ENCODE measurements at regions not wholly inside any gene's neighbourhood (a gene's known extent, or its start where the extent isn't known, plus 50 kb on each side); places are given as distances from the start of the nearest gene placed in this dataset.

GRCh38 chr11:80469871-80470270 is 1029.0 kb upstream of the TENM4 start:
- Mint-ChIP-seq H3K4me3 (no peak overlapping the region), H3K4me1 (no peaks in the 10 kb centered on the region), H3K9me3 (no peaks in the 10 kb centered on the region), H3K27me3 (ENCODE audit: low read depth, poor library complexity) (no peaks in the 10 kb centered on the region), H3K27ac (no peak overlapping the region), H3K36me3 (ENCODE audit: low read depth) (no peaks in the 10 kb centered on the region)
- DNase-seq = no peak
- no peak for TF ChIP-seq CTCF (IDR thresholded peaks at IDR 0.05)

- DNase-seq = no peak
- Mint-ChIP-seq H3K9me3 (no peaks in the 10 kb centered on the region), H3K27me3 (ENCODE audit: low read depth, poor library complexity) (no peaks in the 10 kb centered on the region), H3K4me1 (no peaks in the 10 kb centered on the region), H3K36me3 (ENCODE audit: low read depth) (no peaks in the 10 kb centered on the region), H3K27ac (no peak overlapping the region), H3K4me3 (no peak overlapping the region)
- TF ChIP-seq CTCF (IDR thresholded peaks at IDR 0.05) = no peak
Observed at GRCh38 chr11:80466570-80466969, 1025.7 kb upstream of the TENM4 start.

GRCh38 chr11:80462211-80462610 is 1021.4 kb upstream of the TENM4 start:
- no peak for DNase-seq
- peaks cover 11% of the 10 kb centered on the region for H3K4me1 Mint-ChIP-seq
- H3K27me3 Mint-ChIP-seq (ENCODE audit: low read depth, poor library complexity) = no peaks in the 10 kb centered on the region
- H3K36me3 Mint-ChIP-seq (ENCODE audit: low read depth) = no peaks in the 10 kb centered on the region
- H3K9me3 Mint-ChIP-seq = no peaks in the 10 kb centered on the region
- no peak overlapping the region for H3K27ac Mint-ChIP-seq
- TF ChIP-seq CTCF (IDR thresholded peaks at IDR 0.05) = no peak
- no peak overlapping the region for H3K4me3 Mint-ChIP-seq

- H3K36me3 Mint-ChIP-seq (ENCODE audit: low read depth) = no peaks in the 10 kb centered on the region
- TF ChIP-seq CTCF (IDR thresholded peaks at IDR 0.05) = no peak
- no peak overlapping the region for H3K4me3 Mint-ChIP-seq
- no peak overlapping the region for H3K27ac Mint-ChIP-seq
- H3K4me1 Mint-ChIP-seq = peaks cover 12% of the 10 kb centered on the region
- H3K27me3 Mint-ChIP-seq (ENCODE audit: low read depth, poor library complexity) = no peaks in the 10 kb centered on the region
- no peaks in the 10 kb centered on the region for H3K9me3 Mint-ChIP-seq
- DNase-seq = no peak
Observed at GRCh38 chr11:80458376-80458775, 1017.5 kb upstream of the TENM4 start.

- TF ChIP-seq CTCF (IDR thresholded peaks at IDR 0.05) = no peak
- H3K27ac Mint-ChIP-seq = no peak overlapping the region
Observed at GRCh38 chr11:80457823-80458222, 1017.0 kb upstream of the TENM4 start.

GRCh38 chr11:80455818-80456217 is 1015.0 kb upstream of the TENM4 start:
- H3K9me3 Mint-ChIP-seq = no peaks in the 10 kb centered on the region
- no peak for TF ChIP-seq CTCF (IDR thresholded peaks at IDR 0.05)
- no peaks in the 10 kb centered on the region for H3K27me3 Mint-ChIP-seq (ENCODE audit: low read depth, poor library complexity)
- no peak overlapping the region for H3K27ac Mint-ChIP-seq
- no peak for DNase-seq
- H3K36me3 Mint-ChIP-seq (ENCODE audit: low read depth) = no peaks in the 10 kb centered on the region
- H3K4me3 Mint-ChIP-seq = no peak overlapping the region
- peaks cover 22% of the 10 kb centered on the region for H3K4me1 Mint-ChIP-seq

More at GRCh38 chr11:80457823-80458222, 1017.0 kb upstream of the TENM4 start:
- DNase-seq = no peak
- H3K4me1 Mint-ChIP-seq = peaks cover 12% of the 10 kb centered on the region
- H3K9me3 Mint-ChIP-seq = no peaks in the 10 kb centered on the region
- no peaks in the 10 kb centered on the region for H3K36me3 Mint-ChIP-seq (ENCODE audit: low read depth)
- H3K27me3 Mint-ChIP-seq (ENCODE audit: low read depth, poor library complexity) = no peaks in the 10 kb centered on the region
- no peak overlapping the region for H3K4me3 Mint-ChIP-seq

Data from nephron progenitor cell (in vitro differentiated cells).